A549 (cell line): ENCODE measurements at regions not wholly inside any gene's neighbourhood (a gene's known extent, or its start where the extent isn't known, plus 50 kb on each side); places are given as distances from the start of the nearest gene placed in this dataset.
A peak's percentile ranks its signal among the peaks of the same experiment; 100 is the strongest.

Experiments used
- ATAC-seq, 2 experiments: fragments of 200-7000 bp in 1 of 2; fragments of >200 bp in 1 of 2; cut with Nextera tagmentation in 1 of 2; cut with Tn5 transposase in 1 of 2; 3 replicates each; pipeline versions ENCODE4 v1.8.0 to v1.9.1; 2018 to 2020; ENCODE audit warnings: mild to moderate bottlenecking in 1 of 2, moderate library complexity in 1 of 2
- CTCF ChIA-PET: fragments of 300-600 bp; sonication (Branson Sonifier 250); formaldehyde crosslinking; extraction: SDS; loops from one replicate; lab custom pipeline; 2021; ENCODE audit warnings: antibody characterized with exemption, inconsistent platforms; lab: Yijun Ruan, JAX
- POLR2A ChIA-PET: fragments of 350-600 bp; formaldehyde crosslinking; extraction: SDS; loops from one replicate; lab custom pipeline; 2021; ENCODE audit warnings: antibody characterized with exemption, inconsistent platforms; lab: Yijun Ruan, JAX
- DNase-seq, 2 experiments: peaks; one replicate each; pipeline versions ENCODE4 v3.0.0 to v3.0.0-alpha.2; 2011 to 2016; ENCODE audit warnings: low read depth in 1 of 2, low spot score in 1 of 2
- FAIRE-seq: peaks from 2 replicates; lab custom pipeline; 2011; peaks lifted over from hg19 to GRCh38; lab: Jason Lieb, UNC
- H3K27ac ChIP-seq, 2 experiments: fragments of >200 bp; sonication (Bioruptor Twin); formaldehyde crosslinking; 3 replicates each; pipeline ENCODE4 v1.5.1; 2016 to 2017
- H3K4me1 ChIP-seq: fragments of >200 bp; sonication (Bioruptor Twin); formaldehyde crosslinking; 3 replicates; pipeline ENCODE4 v1.6.1; 2016
- H3K4me2 ChIP-seq: fragments of >200 bp; sonication (Bioruptor Twin); formaldehyde crosslinking; 3 replicates; pipeline ENCODE4 v1.6.1; 2016
- H3K4me3 ChIP-seq: fragments of >200 bp; sonication (Bioruptor Twin); formaldehyde crosslinking; 3 replicates; pipeline ENCODE4 v1.5.1; 2016
- H3K9me3 ChIP-seq: fragments of >200 bp; sonication (Bioruptor Twin); formaldehyde crosslinking; 3 replicates; pipeline ENCODE4 v1.6.1; 2016
- BHLHE40 ChIP-seq: IDR thresholded peaks from 2 replicates; pipeline ENCODE4 v1.6.1; 2012; ENCODE audit warnings: low read depth, low read length, inconsistent platforms
- CBX2 ChIP-seq: fragments of 200-600 bp; sonication (generic); IDR thresholded peaks from 2 replicates; pipeline ENCODE4 v1.6.1; 2016; ENCODE audit warnings: low read depth, mild to moderate bottlenecking, borderline replicate concordance
- CEBPB ChIP-seq, 2 experiments: fragments of >200 bp in 1 of 2; sonication (Bioruptor Twin) in 1 of 2; formaldehyde crosslinking in 1 of 2; IDR thresholded peaks; 2 replicates each; pipeline ENCODE4 v1.6.1; 2012 to 2016
- CHD4 ChIP-seq: fragments of 200-600 bp; sonication (generic); IDR thresholded peaks from 2 replicates; pipeline ENCODE4 v1.6.1; 2016; ENCODE audit warnings: antibody characterized with exemption, mild to moderate bottlenecking, borderline replicate concordance
- CTCF ChIP-seq: fragments of >200 bp; sonication (Bioruptor Twin); formaldehyde crosslinking; IDR thresholded peaks from 3 replicates; pipeline ENCODE4 v1.5.1; 2016
- HOXB13 ChIP-seq: fragments of 250-450 bp; sonication (Bioruptor Pico); IDR thresholded peaks from 2 replicates; pipeline ENCODE4 v1.5.0; 2020; ENCODE audit warnings: low read depth, mild to moderate bottlenecking, moderate library complexity
- HOXB5 ChIP-seq: fragments of 250-450 bp; sonication (Bioruptor Pico); IDR thresholded peaks from 2 replicates; pipeline ENCODE4 v1.5.0; 2020; ENCODE audit warnings: mild to moderate bottlenecking, moderate library complexity
- JUN ChIP-seq, 2 experiments: fragments of >200 bp; sonication (Bioruptor Twin); formaldehyde crosslinking; IDR thresholded peaks; 2 replicates in 1 of 2; 3 replicates in 1 of 2; pipeline ENCODE4 v1.6.1; 2016 to 2017
- MAFK ChIP-seq: fragments of 450-650 bp; IDR thresholded peaks from 2 replicates; pipeline ENCODE4 v1.6.1; 2014; ENCODE audit not compliant: partially characterized antibody
- MAX ChIP-seq: IDR thresholded peaks from 2 replicates; pipeline ENCODE4 v1.6.1; 2012
- MYC ChIP-seq: IDR thresholded peaks from 2 replicates; pipeline ENCODE4 v1.6.1; 2012; ENCODE audit warnings: mild to moderate bottlenecking, inconsistent platforms, low read length, improper control_type of control experiment, borderline replicate concordance
- NPAS2 ChIP-seq: fragments of 250-450 bp; sonication (Bioruptor Pico); IDR thresholded peaks from 2 replicates; pipeline ENCODE4 v1.8.0; 2022; ENCODE audit warnings: mild to moderate bottlenecking, moderate library complexity, borderline replicate concordance
- NR3C1 ChIP-seq: fragments of >200 bp; sonication (Bioruptor Twin); formaldehyde crosslinking; IDR thresholded peaks from 3 replicates; pipeline ENCODE4 v1.6.1; 2017
- PHF8 ChIP-seq: fragments of 200-600 bp; sonication (generic); IDR thresholded peaks from 2 replicates; pipeline ENCODE4 v1.6.1; 2016; ENCODE audit warnings: low read depth, mild to moderate bottlenecking, antibody characterized with exemption, moderate library complexity, borderline replicate concordance
- RARB ChIP-seq: fragments of 250-450 bp; sonication (Bioruptor Pico); IDR thresholded peaks from 2 replicates; pipeline ENCODE4 v1.8.0; 2021; ENCODE audit warnings: mild to moderate bottlenecking, moderate library complexity
- SMC3 ChIP-seq: fragments of >200 bp; sonication (Bioruptor Twin); formaldehyde crosslinking; IDR thresholded peaks from 3 replicates; pipeline ENCODE4 v1.6.1; 2018; ENCODE audit warnings: inconsistent platforms
- USF2 ChIP-seq: fragments of 450-650 bp; IDR thresholded peaks from 2 replicates; pipeline ENCODE4 v1.6.1; 2014; ENCODE audit warnings: antibody characterized with exemption
- ZC3H11A ChIP-seq: fragments of 450-650 bp; IDR thresholded peaks from 2 replicates; pipeline ENCODE4 v1.6.1; 2014; ENCODE audit warnings: antibody characterized with exemption, mild to moderate bottlenecking
- WGBS: methylation state at CpG from one replicate; pipeline ENCODE4 v1.1.6; 2017; ENCODE audit errors: missing lambda C conversion rate; 5-methylcytosine and 5-hydroxymethylcytosine counted together
- TF ChIP-seq, protein P1 (sequence below): IDR thresholded peaks from 2 replicates; pipeline ENCODE4 v1.6.1; 2012; ENCODE audit warnings: low read depth, borderline replicate concordance
- TF ChIP-seq, protein P2 (sequence below): fragments of 250-450 bp; sonication (Bioruptor Pico); IDR thresholded peaks from 2 replicates; pipeline ENCODE4 v1.5.0; 2021; ENCODE audit warnings: mild to moderate bottlenecking, moderate library complexity, borderline replicate concordance
- TF ChIP-seq, protein P3 (sequence below): fragments of 150-350 bp; IDR thresholded peaks from 2 replicates; pipeline ENCODE4 v1.6.1; 2014; ENCODE audit warnings: low read depth, mild to moderate bottlenecking, low read length

DNA sequence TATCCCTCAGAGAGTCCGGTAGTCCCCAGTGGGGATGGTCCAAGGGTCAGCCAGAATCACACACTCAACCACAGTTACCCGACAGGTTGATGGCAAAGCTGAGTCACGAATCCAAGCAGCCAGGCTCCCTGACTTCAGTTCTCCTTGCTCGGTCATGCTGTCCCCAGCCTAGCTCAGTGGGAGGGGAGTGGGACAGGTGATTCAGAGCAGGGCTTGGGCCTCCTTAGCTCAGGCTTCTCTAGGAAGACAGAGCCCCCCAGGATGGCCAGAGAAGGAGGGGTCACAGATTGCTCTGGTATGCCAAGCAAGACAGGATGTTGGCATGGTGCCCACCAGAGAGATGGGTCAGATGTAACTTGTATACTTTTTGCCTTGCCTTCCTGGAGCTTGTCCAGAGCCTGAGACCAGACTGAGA, 66.5 kb downstream of the EFNB1 start:
- no peak for FAIRE-seq
- H3K27ac ChIP-seq, result peak overlapping the region in 1 of 2 experiments; percentile 30; a peak in 2 of 6 replicates
- ATAC-seq, result peak; percentile 41 to 80; a peak in 3 of 6 replicates

DNA sequence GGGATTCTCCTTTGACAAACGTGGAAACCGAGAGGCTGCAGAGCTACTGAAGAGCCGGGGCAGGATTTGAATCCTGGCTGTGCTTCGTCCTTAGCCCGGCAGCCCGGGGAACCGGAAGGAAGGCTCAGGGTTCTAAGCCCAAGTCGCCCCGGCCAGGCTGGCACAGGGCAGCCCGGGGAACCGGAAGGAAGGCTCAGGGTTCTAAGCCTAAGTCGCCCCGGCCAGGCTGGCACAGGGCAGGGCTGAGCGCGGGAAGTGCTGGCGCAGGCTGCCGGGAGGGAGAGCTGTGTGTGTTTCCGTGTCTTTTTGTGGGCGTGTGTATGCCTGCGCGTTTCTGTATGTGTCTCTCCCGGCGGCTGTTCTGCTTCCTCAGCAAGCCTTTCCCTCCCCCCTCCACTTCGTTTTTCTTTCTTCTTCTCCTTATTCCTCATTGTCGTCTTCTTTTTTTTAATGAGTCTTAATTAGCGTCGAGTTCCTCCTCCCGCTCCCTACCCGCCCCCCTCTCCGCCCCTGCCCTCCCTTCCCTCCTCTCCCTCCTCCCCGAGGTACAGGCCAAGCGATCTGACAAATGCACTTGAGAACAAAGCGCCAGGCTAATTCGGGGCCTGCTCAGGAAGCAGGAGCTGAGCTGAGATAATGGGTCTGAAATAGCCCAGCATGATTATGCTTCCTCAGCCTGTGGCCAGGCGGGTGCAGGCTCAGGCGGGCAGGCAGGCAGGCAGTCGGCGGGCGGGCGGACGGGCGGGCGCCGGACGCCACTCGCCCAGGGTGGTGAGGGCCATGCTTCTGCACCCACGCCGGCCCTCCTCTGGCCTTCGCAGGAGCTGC, 65.9 kb downstream of the EFNB1 start:
- POLR2A ChIA-PET, result interaction anchor here (0.9 kb wide), 1 partner anchor 66 kb away, joined by 4 read pairs; the partner anchor contains the start of gene EFNB1

More for the DNA sequence above, 66.5 kb downstream of the EFNB1 start:
- Histone ChIP-seq H3K4me3 (no peak overlapping the region), H3K9me3 (no peaks in the 10 kb centered on the region), H3K4me1 (peaks cover 11% of the 10 kb centered on the region), H3K4me2 (peak overlapping the region; percentile 38)
- DNase-seq, result peak in 1 of 2 experiments; percentile 31
- no CpG with 5 or more reads among the region's 4 CpGs for WGBS
- TF ChIP-seq MAFK (no peak), RARB (no peak), PHF8 (no peak), ZC3H11A (no peak), MAX (no peak), CHD4 (no peak)
- TF ChIP-seq, protein P1, sequence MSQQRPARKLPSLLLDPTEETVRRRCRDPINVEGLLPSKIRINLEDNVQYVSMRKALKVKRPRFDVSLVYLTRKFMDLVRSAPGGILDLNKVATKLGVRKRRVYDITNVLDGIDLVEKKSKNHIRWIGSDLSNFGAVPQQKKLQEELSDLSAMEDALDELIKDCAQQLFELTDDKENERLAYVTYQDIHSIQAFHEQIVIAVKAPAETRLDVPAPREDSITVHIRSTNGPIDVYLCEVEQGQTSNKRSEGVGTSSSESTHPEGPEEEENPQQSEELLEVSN, result no peak
- ChIA-PET POLR2A (interaction anchor here (0.9 kb wide), 1 partner anchor 67 kb away, joined by 4 read pairs; the partner anchor contains the start of gene EFNB1), CTCF (interaction anchor here (1.4 kb wide), 1 partner anchor 68 kb away, joined by 4 read pairs; no protein-coding TSS in a partner anchor)

DNA sequence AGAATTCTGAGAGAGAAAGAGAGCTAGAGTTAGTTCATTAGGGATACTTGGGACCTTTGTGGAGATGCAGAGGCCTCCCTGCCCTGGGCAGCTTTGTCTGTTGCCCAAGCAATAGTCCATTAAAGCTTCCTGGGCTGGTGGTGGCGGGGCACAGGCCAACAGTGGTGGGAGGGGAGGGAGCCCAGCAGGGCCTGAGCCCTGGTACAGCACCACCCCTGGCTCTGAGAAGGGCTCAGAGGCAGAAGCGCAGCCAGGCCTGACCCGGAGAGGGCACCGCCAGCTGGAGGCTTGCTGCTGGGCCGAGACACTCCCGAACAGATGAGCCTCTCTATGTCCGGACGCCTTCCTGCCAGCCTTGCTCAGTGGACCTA, 65.3 kb downstream of the EFNB1 start:
- FAIRE-seq (no peak), DNase-seq (no peak), ATAC-seq (peak in 1 of 2 experiments; percentile 17; a peak in 1 of 6 replicates)
- CTCF ChIA-PET, result interaction anchor here (1.2 to 1.5 kb wide), 3 partner anchors 9 to 328 kb away, joined by 3 to 4 read pairs (median 4); no protein-coding TSS in a partner anchor
- no peak overlapping the region for H3K4me2 ChIP-seq
- POLR2A ChIA-PET, result no interaction called here
- no peak overlapping the region for H3K4me3 ChIP-seq
- peaks cover 11% of the 10 kb centered on the region for H3K4me1 ChIP-seq
- no peak overlapping the region for H3K27ac ChIP-seq
- WGBS, result 75% methylated on average over 1 of the region's 8 CpGs
- no peaks in the 10 kb centered on the region for H3K9me3 ChIP-seq
- TF ChIP-seq CBX2, result no peak
- TF ChIP-seq BHLHE40, result no peak
- TF ChIP-seq ZC3H11A, result no peak
- TF ChIP-seq CTCF, result no peak
- TF ChIP-seq JUN (IDR thresholded peaks at IDR 0.05), result no peak

More for the DNA sequence above, 65.9 kb downstream of the EFNB1 start:
- FAIRE-seq (no peak), DNase-seq (no peak), ATAC-seq (peak in 1 of 2 experiments; percentile 19; a peak in 1 of 6 replicates)
- WGBS, result 92% methylated on average over 20 of the region's 49 CpGs
- no peak overlapping the region for H3K4me3 ChIP-seq
- peak overlapping the region in 1 of 2 experiments; percentile 30; a peak in 1 of 6 replicates for H3K27ac ChIP-seq
- TF ChIP-seq HOXB5, result no peak
- CTCF ChIA-PET, result interaction anchor here (1.2 to 1.5 kb wide), 3 partner anchors 10 to 327 kb away, joined by 3 to 4 read pairs (median 4); no protein-coding TSS in a partner anchor
- no peaks in the 10 kb centered on the region for H3K9me3 ChIP-seq
- H3K4me2 ChIP-seq, result peak overlapping the region; percentile 38; the same call in 1 of the 3 replicates
- peaks cover 11% of the 10 kb centered on the region for H3K4me1 ChIP-seq

GRCh38 chrX:68892651-68893050, 63.8 kb downstream of the EFNB1 start:
- FAIRE-seq, result no peak
- POLR2A ChIA-PET, result no interaction called here
- ATAC-seq, result no peak
- TF ChIP-seq, protein P2, sequence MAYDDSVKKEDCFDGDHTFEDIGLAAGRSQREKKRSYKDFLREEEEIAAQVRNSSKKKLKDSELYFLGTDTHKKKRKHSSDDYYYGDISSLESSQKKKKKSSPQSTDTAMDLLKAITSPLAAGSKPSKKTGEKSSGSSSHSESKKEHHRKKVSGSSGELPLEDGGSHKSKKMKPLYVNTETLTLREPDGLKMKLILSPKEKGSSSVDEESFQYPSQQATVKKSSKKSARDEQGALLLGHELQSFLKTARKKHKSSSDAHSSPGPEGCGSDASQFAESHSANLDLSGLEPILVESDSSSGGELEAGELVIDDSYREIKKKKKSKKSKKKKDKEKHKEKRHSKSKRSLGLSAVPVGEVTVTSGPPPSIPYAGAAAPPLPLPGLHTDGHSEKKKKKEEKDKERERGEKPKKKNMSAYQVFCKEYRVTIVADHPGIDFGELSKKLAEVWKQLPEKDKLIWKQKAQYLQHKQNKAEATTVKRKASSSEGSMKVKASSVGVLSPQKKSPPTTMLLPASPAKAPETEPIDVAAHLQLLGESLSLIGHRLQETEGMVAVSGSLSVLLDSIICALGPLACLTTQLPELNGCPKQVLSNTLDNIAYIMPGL (CRISPR knock-in tag), result no peak
- TF ChIP-seq NR3C1, result no peak
- TF ChIP-seq HOXB13 (CRISPR knock-in tag), result no peak
- TF ChIP-seq SMC3, result no peak
- TF ChIP-seq MYC, result no peak
- no peak for TF ChIP-seq NPAS2 (CRISPR knock-in tag)
- TF ChIP-seq JUN (IDR thresholded peaks at IDR 0.05), result no peak
- no peak for TF ChIP-seq CEBPB (IDR thresholded peaks at IDR 0.05)
- no peak for TF ChIP-seq USF2
- TF ChIP-seq, protein P3, sequence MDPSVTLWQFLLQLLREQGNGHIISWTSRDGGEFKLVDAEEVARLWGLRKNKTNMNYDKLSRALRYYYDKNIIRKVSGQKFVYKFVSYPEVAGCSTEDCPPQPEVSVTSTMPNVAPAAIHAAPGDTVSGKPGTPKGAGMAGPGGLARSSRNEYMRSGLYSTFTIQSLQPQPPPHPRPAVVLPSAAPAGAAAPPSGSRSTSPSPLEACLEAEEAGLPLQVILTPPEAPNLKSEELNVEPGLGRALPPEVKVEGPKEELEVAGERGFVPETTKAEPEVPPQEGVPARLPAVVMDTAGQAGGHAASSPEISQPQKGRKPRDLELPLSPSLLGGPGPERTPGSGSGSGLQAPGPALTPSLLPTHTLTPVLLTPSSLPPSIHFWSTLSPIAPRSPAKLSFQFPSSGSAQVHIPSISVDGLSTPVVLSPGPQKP, result no peak

More at GRCh38 chrX:68892651-68893050, 63.8 kb downstream of the EFNB1 start:
- no peak overlapping the region for H3K4me3 ChIP-seq
- whole genome bisulfite sequencing, result 89% methylated on average over 3 of the region's 13 CpGs
- CTCF ChIA-PET, result interaction anchor here (1.1 to 1.4 kb wide), 2 partner anchors 27 to 65 kb away, joined by 4 to 5 read pairs; no protein-coding TSS in a partner anchor
- no peak for DNase-seq
- no peak overlapping the region for H3K4me2 ChIP-seq
- peaks cover 11% of the 10 kb centered on the region for H3K4me1 ChIP-seq
- no peak overlapping the region for H3K27ac ChIP-seq
- H3K9me3 ChIP-seq, result no peaks in the 10 kb centered on the region
